ENCODE measurements at regions not wholly inside any gene's neighbourhood (a gene's known extent, or its start where the extent isn't known, plus 50 kb on each side); places are given as distances from the start of the nearest gene placed in this dataset.

DNA sequence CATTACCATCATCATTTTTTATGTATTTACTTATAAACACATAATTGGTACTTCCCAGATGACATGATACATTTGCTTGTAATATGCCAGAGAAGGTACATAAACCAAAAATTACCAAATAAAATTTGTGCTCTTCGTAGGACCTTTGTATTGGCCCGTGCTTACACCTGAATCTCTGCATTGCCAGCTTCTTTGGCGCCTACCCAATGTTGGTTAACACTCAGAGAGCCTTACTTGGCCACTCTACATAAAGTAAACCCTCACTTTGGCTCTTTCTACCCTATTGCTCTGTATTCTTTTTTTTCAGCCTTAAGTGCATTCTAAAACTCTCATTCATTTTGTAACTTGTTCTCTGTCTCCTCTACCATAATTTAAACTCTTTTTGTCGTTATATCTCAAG, 148.1 kb upstream of the ZNF608 start:
- 100% methylated on average over 1 of the region's 4 CpGs for WGBS (ENCODE audit: insufficient coverage, low lambda C conversion rate)
- peaks cover 3% of the 10 kb centered on the region for H3K4me1 ChIP-seq (ENCODE audit: control insufficient read depth, insufficient read depth, low read length)
- no peak overlapping the region for H3K4me3 ChIP-seq (ENCODE audit: low read length)
- DNase-seq: no peak
- no peak overlapping the region for H3K27ac ChIP-seq (ENCODE audit: low read length)
- no peaks in the 10 kb centered on the region for H3K27me3 ChIP-seq (ENCODE audit: control insufficient read depth, insufficient read depth, low read length)
- no peaks in the 10 kb centered on the region for H3K36me3 ChIP-seq (ENCODE audit: control insufficient read depth, insufficient read depth, low read length)
- peaks cover 7% of the 10 kb centered on the region for H3K9me3 ChIP-seq (ENCODE audit: control insufficient read depth, low read depth, low read length)

DNA sequence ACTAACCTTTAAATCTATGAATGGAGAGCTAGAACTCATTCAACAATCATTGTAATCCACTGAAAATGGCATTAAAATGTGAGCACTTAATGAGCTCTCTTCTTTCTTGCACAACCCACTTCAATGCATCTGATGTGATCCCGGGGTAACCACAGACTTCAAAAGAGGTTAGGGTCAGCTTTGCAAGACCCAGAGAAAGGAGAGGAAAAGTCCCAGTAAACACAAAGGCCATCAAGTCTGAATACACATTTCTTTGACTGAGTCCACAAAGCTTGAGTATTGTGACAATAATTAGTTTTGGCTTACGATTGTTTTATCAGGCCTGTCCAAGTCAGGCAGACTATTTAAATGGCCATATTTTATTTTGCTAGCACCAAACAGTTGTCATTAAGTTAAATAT, 148.8 kb upstream of the ZNF608 start:
- no peaks in the 10 kb centered on the region for H3K36me3 ChIP-seq (ENCODE audit: control insufficient read depth, insufficient read depth, low read length)
- H3K27ac ChIP-seq (ENCODE audit: low read length): no peak overlapping the region
- no CpG with 5 or more reads among the region's 2 CpGs for WGBS (ENCODE audit: insufficient coverage, low lambda C conversion rate)
- H3K9me3 ChIP-seq (ENCODE audit: control insufficient read depth, low read depth, low read length): peaks cover 7% of the 10 kb centered on the region
- H3K4me3 ChIP-seq (ENCODE audit: low read length): no peak overlapping the region
- H3K4me1 ChIP-seq (ENCODE audit: control insufficient read depth, insufficient read depth, low read length): peaks cover 3% of the 10 kb centered on the region
- no peaks in the 10 kb centered on the region for H3K27me3 ChIP-seq (ENCODE audit: control insufficient read depth, insufficient read depth, low read length)
- no peak for DNase-seq

DNA sequence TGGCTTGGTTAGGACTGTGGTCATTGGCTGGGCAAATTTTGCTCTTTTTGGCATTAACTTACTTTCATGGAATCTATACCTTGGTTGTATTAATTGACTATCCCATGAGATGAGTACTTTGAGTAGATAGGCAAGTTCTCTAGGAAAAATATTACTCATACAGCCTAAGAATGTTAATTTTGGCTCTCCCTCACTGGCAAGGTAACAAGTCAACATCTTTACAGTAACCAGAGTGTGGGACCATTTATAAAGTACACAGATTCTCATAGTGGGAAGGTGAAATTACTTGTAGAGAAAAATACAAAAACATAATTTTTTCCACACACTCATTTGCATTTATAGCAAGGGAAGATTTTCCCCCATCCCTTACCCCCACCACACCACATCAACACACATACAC, 154.6 kb upstream of the ZNF608 start:
- Histone ChIP-seq H3K27ac (ENCODE audit: low read length) (no peak overlapping the region), H3K27me3 (ENCODE audit: control insufficient read depth, insufficient read depth, low read length) (no peaks in the 10 kb centered on the region), H3K4me3 (ENCODE audit: low read length) (no peak overlapping the region), H3K36me3 (ENCODE audit: control insufficient read depth, insufficient read depth, low read length) (no peaks in the 10 kb centered on the region), H3K9me3 (ENCODE audit: control insufficient read depth, low read depth, low read length) (no peaks in the 10 kb centered on the region), H3K4me1 (ENCODE audit: control insufficient read depth, insufficient read depth, low read length) (peaks cover 10% of the 10 kb centered on the region)
- DNase-seq: no peak

DNA sequence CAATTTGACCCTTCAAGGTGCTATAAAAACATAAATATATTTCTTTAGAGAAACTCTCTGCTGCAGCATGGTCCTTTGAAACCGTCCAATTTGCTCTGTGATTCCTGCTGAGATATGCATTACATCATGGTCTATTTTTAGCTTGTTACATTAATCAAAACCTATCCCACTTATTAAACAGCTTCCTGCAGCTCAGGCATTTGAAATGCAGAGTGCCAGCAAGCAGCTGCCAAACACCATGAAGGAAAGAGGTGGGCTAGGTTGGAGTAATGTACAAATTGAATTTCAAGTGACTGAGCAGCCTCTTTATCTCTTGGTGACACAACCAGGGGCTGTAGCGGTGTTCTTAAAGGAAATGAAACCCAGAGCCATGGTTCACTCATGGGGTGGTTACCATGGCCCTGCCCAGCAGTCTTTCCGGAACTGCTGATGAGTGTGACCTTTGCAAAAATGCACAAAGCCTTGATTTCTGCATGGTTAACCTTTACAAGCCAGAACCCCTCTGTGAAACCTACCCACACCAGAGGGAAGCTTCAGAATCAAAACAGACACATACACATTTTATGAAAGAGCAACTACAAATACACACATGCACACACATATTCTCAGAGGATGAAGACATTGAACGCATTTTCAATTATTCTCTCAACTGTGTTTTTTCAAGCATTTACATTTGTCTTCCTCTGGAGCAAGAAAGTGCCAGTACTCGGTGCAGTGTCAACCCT, 155.8 kb upstream of the ZNF608 start:
- Histone ChIP-seq H3K4me1 (ENCODE audit: control insufficient read depth, insufficient read depth, low read length) (peaks cover 22% of the 10 kb centered on the region), H3K27ac (ENCODE audit: low read length) (peak overlapping the region; percentile 11), H3K4me3 (ENCODE audit: low read length) (no peak overlapping the region), H3K27me3 (ENCODE audit: control insufficient read depth, insufficient read depth, low read length) (no peaks in the 10 kb centered on the region), H3K36me3 (ENCODE audit: control insufficient read depth, insufficient read depth, low read length) (no peaks in the 10 kb centered on the region), H3K9me3 (ENCODE audit: control insufficient read depth, low read depth, low read length) (no peaks in the 10 kb centered on the region)
- DNase-seq: peak in 1 of 2 donors; percentile 70
- 83% methylated on average over 2 of the region's 5 CpGs for WGBS (ENCODE audit: insufficient coverage, low lambda C conversion rate)

DNA sequence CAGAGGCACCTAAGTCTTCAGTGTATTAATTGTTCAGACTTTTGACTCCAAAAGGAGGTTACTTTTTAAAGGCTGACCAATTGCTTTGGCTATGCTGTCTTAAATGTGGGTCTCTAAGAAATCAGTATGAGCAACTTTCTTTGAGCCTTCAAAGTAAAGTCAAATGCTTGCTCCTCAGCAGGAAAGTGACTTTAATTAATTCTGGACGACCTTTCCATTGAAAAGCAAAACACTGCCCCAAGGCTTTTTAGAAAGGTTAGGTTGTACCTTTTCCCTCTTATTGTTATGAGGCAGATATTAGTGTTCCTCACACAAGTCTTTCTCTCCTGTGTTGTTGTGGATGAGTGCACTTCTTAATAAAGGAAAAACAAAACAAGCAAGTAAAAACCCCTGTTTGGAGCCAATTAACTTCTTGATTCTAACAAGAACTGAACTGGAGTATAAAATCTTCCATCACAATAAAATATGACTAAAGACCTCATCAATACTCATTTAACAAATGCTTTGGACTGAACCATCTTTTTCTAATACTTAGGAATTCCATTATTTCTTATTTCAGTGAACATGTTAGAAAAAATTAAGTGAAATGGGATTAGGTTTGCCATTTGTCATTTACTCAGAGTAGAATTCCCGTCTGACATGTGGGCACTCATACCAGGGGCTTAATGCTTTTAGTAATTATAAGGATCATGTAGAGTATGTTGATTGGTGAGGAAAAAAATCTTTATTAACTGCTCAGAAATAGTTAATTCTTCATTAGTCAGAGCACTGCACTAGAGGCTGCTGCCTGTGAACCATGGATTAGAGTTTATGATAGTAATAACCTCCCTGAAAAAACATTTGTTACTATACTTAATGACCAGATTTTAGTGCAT, 159.1 kb upstream of the ZNF608 start:
- Histone ChIP-seq H3K27me3 (ENCODE audit: control insufficient read depth, insufficient read depth, low read length) (no peaks in the 10 kb centered on the region), H3K27ac (ENCODE audit: low read length) (no peak overlapping the region), H3K4me1 (ENCODE audit: control insufficient read depth, insufficient read depth, low read length) (peaks cover 37% of the 10 kb centered on the region), H3K36me3 (ENCODE audit: control insufficient read depth, insufficient read depth, low read length) (no peaks in the 10 kb centered on the region), H3K9me3 (ENCODE audit: control insufficient read depth, low read depth, low read length) (no peaks in the 10 kb centered on the region), H3K4me3 (ENCODE audit: low read length) (no peak overlapping the region)
- WGBS (ENCODE audit: insufficient coverage, low lambda C conversion rate): 100% methylated on average over 1 of the region's 2 CpGs
- no peak for DNase-seq

DNA sequence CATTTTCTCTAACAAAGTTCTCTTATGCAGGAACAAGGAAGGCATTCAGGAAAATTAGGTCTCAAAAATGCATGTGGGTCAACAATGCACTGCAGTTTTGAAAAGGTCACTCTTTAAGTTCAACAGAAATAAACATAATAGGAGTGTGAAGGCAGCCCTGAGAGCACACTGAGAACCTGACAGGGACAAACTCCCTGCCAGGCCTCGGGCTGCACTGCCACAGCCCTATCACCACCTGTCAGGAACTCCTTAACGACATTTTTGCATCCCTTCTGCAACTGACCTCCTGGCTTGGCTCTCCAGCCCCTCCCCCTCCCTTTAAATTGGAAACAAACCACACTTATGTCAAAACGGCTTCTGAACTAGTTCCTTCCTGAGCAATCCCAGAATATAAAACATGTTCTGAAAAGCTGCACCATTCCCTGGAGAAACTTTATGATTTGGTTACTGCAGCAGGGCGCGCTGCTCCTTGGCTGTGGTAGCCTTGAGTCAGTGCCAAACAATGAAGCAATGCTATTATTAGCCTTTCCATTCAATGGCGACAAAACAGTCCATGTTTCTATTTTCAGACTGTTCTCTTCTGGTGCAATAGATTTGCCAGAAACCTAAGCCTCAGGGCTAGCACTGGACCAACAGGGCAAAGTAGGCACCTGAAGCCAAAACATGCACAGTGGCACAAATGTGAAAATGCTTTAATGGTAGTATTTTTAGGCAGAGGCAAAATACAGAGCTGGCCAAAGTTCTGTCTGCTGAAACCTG, 160.1 kb upstream of the ZNF608 start:
- DNase-seq: peak; percentile 54 to 72
- WGBS (ENCODE audit: insufficient coverage, low lambda C conversion rate): 20% methylated on average over 2 of the region's 6 CpGs
- Histone ChIP-seq H3K4me1 (ENCODE audit: control insufficient read depth, insufficient read depth, low read length) (peaks cover 37% of the 10 kb centered on the region), H3K4me3 (ENCODE audit: low read length) (no peak overlapping the region), H3K9me3 (ENCODE audit: control insufficient read depth, low read depth, low read length) (no peaks in the 10 kb centered on the region), H3K36me3 (ENCODE audit: control insufficient read depth, insufficient read depth, low read length) (no peaks in the 10 kb centered on the region), H3K27ac (ENCODE audit: low read length) (peak overlapping the region; percentile 43), H3K27me3 (ENCODE audit: control insufficient read depth, insufficient read depth, low read length) (no peaks in the 10 kb centered on the region)

DNA sequence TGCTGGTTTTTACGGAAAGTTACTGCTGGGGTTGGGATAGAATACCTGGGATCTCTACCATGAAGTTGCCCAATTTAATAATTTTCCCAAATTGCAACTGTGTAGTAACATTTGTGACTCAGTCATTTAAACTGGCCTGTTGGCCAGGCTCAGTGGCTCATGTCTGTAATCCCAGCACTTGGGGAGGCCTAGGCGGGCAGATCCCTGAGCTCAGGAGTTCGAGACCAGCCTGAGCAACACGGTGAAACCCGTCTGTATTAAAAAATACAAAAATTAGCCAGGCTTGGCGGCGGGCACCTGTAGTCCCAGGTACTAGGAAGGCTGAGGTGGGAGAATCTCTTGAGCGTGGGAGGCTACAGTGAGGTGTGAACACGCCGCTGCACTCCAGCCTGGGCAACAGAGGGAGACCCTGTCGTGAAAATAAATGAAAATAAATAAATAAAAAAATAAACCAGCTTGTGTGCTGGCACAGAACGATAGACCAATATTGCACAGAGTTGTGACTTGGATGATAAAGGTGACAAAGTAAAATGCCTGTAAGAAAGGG, 160.7 kb upstream of the ZNF608 start:
- no peak overlapping the region for H3K4me3 ChIP-seq (ENCODE audit: low read length)
- WGBS (ENCODE audit: insufficient coverage, low lambda C conversion rate): 78% methylated on average over 5 of the region's 12 CpGs
- H3K4me1 ChIP-seq (ENCODE audit: control insufficient read depth, insufficient read depth, low read length): peaks cover 32% of the 10 kb centered on the region
- no peaks in the 10 kb centered on the region for H3K36me3 ChIP-seq (ENCODE audit: control insufficient read depth, insufficient read depth, low read length)
- H3K9me3 ChIP-seq (ENCODE audit: control insufficient read depth, low read depth, low read length): no peaks in the 10 kb centered on the region
- H3K27ac ChIP-seq (ENCODE audit: low read length): peak overlapping the region; percentile 43
- no peaks in the 10 kb centered on the region for H3K27me3 ChIP-seq (ENCODE audit: control insufficient read depth, insufficient read depth, low read length)
- DNase-seq: no peak

DNA sequence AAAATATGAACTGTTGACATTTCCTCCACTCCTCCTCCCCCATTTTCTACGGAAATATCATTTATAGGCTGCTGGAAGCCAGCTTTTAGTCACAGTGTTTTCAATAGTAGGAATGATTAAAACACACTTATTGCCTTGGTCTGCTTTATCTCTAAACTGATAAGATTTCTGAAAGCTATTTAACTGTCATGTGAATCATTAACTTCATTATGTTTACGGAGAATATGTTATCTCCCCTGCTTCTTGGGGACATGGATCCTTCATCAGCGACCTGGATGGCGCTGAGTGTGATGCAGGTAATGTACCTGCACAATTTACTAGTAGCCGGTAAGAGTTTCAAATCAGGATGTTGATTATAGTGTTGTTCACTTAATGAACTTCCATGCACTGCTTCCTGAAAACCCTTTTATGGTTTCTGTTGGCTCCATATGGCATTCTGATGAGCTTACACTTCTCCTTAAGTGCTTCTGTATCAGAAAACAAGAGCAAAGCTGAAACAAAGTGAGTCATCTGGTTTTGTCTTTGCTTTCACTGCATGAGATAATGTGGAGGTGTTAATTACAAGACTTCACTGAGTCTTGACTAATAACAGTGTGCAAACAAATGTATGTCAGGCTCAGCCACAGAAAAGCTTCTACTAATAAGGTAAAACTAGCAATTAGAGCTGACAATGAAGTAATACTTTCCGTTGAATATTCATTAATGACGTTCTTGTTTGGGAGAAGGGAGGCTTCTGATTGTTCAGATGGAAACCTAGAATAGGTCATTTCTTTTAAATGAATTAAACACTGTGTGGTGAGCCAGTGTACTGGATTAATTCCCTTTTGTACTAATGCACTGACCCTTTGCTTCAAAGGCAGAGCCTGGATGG, 162.4 kb upstream of the ZNF608 start:
- peak; percentile 65 to 88 for DNase-seq
- H3K4me1 ChIP-seq (ENCODE audit: control insufficient read depth, insufficient read depth, low read length): peaks cover 27% of the 10 kb centered on the region

DNA sequence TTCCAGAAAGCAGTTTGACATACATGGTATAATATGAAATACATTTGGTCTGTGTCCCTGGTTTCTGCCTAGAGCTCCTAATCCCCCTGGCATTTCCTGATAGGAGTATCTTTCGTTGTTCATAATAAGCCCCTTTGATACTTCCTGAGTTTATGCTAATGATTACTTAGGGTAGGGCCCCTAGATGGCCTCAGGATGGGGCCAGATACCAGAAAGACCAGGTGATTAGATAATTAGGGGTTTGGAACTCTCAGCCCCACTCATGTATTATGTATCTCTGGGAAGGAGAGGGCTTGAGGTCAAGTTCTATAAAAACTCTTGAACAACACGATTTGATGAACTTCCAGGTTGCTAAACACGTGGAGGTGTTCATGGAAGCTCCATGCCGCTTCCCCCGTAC, 163.3 kb upstream of the ZNF608 start:
- Histone ChIP-seq H3K27me3 (ENCODE audit: control insufficient read depth, insufficient read depth, low read length) (no peaks in the 10 kb centered on the region), H3K36me3 (ENCODE audit: control insufficient read depth, insufficient read depth, low read length) (no peaks in the 10 kb centered on the region), H3K4me3 (ENCODE audit: low read length) (no peak overlapping the region), H3K4me1 (ENCODE audit: control insufficient read depth, insufficient read depth, low read length) (peaks cover 27% of the 10 kb centered on the region), H3K9me3 (ENCODE audit: control insufficient read depth, low read depth, low read length) (no peaks in the 10 kb centered on the region), H3K27ac (ENCODE audit: low read length) (peak overlapping the region; percentile 58)
- DNase-seq: peak in 1 of 2 donors; percentile 41
- no CpG with 5 or more reads among the region's 5 CpGs for WGBS (ENCODE audit: insufficient coverage, low lambda C conversion rate)

More for the DNA sequence above, 162.4 kb upstream of the ZNF608 start:
- WGBS (ENCODE audit: insufficient coverage, low lambda C conversion rate): 17% methylated on average over 2 of the region's 7 CpGs
- no peaks in the 10 kb centered on the region for H3K36me3 ChIP-seq (ENCODE audit: control insufficient read depth, insufficient read depth, low read length)
- no peaks in the 10 kb centered on the region for H3K27me3 ChIP-seq (ENCODE audit: control insufficient read depth, insufficient read depth, low read length)
- H3K27ac ChIP-seq (ENCODE audit: low read length): peak overlapping the region; percentile 58
- no peak overlapping the region for H3K4me3 ChIP-seq (ENCODE audit: low read length)
- no peaks in the 10 kb centered on the region for H3K9me3 ChIP-seq (ENCODE audit: control insufficient read depth, low read depth, low read length)
